NCI-H2227 (cell line): ENCODE measurements at regions not wholly inside any gene's neighbourhood (a gene's known extent, or its start where the extent isn't known, plus 50 kb on each side); places are given as distances from the start of the nearest gene placed in this dataset.
"Not testable (repeated sequence)": the region's sequence is repeated elsewhere in the genome, so short reads cannot be mapped to it uniquely, and the experiment has no call there.

Source experiments
- DNase-seq: peaks from one replicate; lab custom pipeline; 2025; ENCODE audit not compliant: unreplicated experiment; lab: John Stamatoyannopoulos, UW

- DNase-seq: no peak
These were observed 164.3 kb upstream of the SVIL start for GRCh38 chr10:29798921-29799690.

- no peak for DNase-seq
These were observed 162.8 kb upstream of the SVIL start for GRCh38 chr10:29797616-29798015.

GRCh38 chr10:29795850-29796249 is 161.1 kb upstream of the SVIL start:
- no peak for DNase-seq

GRCh38 chr10:29794776-29795611 is 160.2 kb upstream of the SVIL start:
- DNase-seq: no peak

- no peak for DNase-seq
These were observed 157.0 kb upstream of the SVIL start for GRCh38 chr10:29791773-29792172.

GRCh38 chr10:29790207-29790606 is 155.4 kb upstream of the SVIL start:
- no peak for DNase-seq

- DNase-seq: no peak
These were observed 153.3 kb upstream of the SVIL start for GRCh38 chr10:29788113-29788512.

GRCh38 chr10:29785701-29786100 is 150.9 kb upstream of the SVIL start:
- no peak for DNase-seq

- DNase-seq: no peak
These were observed 149.5 kb upstream of the SVIL start for GRCh38 chr10:29784175-29784773.

- DNase-seq: no peak
These were observed 148.6 kb upstream of the SVIL start for GRCh38 chr10:29783201-29783947.

GRCh38 chr10:29780639-29781038 is 145.9 kb upstream of the SVIL start:
- DNase-seq: no peak

- DNase-seq: no peak
These were observed 145.3 kb upstream of the SVIL start for GRCh38 chr10:29780096-29780495.

GRCh38 chr10:29776246-29776645 is 141.5 kb upstream of the SVIL start:
- DNase-seq: no peak

- DNase-seq: no peak
These were observed 139.7 kb upstream of the SVIL start for GRCh38 chr10:29774475-29774874.

- DNase-seq: no peak
These were observed 138.9 kb upstream of the SVIL start for GRCh38 chr10:29773675-29774091.

GRCh38 chr10:29772403-29772802 is 137.6 kb upstream of the SVIL start:
- DNase-seq: no peak

- DNase-seq: no peak
These were observed 136.6 kb upstream of the SVIL start for GRCh38 chr10:29771376-29771775.

- DNase-seq: not testable (repeated sequence)
These were observed 134.5 kb upstream of the SVIL start for GRCh38 chr10:29769277-29769676.

- DNase-seq: no peak
These were observed 133.2 kb upstream of the SVIL start for GRCh38 chr10:29767968-29768367.

- no peak for DNase-seq
These were observed 132.0 kb upstream of the SVIL start for GRCh38 chr10:29766753-29767152.

- no peak for DNase-seq
These were observed 130.6 kb upstream of the SVIL start for GRCh38 chr10:29765330-29765729.
